ENCODE measurements at regions not wholly inside any gene's neighbourhood (a gene's known extent, or its start where the extent isn't known, plus 50 kb on each side); places are given as distances from the start of the nearest gene placed in this dataset.

DNA sequence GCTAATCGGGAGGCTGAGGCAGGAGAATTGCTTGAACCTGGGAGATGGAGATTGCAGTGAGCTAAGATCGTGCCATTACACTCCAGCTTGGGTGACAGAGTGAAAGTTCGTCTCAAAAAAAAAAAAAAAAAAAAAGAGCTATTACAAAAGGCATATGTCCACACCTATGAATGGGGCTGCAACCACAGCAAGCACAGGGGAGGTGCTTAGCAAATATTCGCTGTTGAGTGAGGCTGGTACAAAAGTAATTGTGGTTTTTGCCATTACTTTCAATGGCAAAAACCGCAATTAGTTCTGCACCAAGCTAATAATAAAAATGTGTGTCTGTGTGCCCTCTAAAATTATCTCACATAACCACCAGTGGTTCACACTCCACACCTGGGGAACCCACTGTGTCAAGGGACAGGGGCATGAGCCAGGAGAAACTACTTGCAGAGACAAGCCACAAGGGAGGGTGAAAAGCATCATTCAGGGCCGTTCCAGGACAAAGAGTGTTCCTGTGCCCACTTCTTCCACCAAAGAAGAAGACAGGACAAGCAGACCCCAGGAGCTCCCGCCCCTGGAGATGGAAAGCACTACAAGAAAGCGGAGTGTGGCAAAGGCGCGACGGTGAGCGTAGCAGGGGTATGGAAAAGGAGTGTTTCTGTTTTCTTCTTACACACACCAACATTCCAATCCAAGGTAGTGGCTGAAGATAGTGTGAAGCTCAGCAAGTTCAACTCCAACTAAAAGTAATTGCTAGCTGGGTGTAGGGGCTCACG is 84.4 kb upstream of the CNEP1R1 start:
- TF ChIP-seq POLR2A (IDR thresholded peaks at IDR 0.05; ENCODE audit: low read depth, low read length) (no peak), POLR2AphosphoS5 (IDR thresholded peaks at IDR 0.05; ENCODE audit: low read depth, low read length) (no peak)

Measured in GM12892 (cell line).